WTC11 (cell line): ENCODE measurements at regions not wholly inside any gene's neighbourhood (a gene's known extent, or its start where the extent isn't known, plus 50 kb on each side); places are given as distances from the start of the nearest gene placed in this dataset.

Experiments used
- ATAC-seq: fragments of 200-7000 bp; cut with Tn5 transposase; 2 replicates; pipeline ENCODE4 v1.10.0; 2021; ENCODE audit warnings: mild to moderate bottlenecking, moderate library complexity
- CTCF ChIA-PET: fragments of 300-600 bp; sonication (Branson Sonifier 250); formaldehyde crosslinking; loops from one replicate; lab custom pipeline; 2021; ENCODE audit warnings: antibody characterized with exemption; lab: Charles Lee
- POLR2A ChIA-PET: fragments of 350-600 bp; sonication (Branson Sonifier 250); formaldehyde crosslinking; loops from one replicate; lab custom pipeline; 2021; ENCODE audit warnings: antibody characterized with exemption; lab: Charles Lee
- DNase-seq: peaks from one replicate; pipeline ENCODE4 v3.0.0; 2021; ENCODE audit warnings: low spot score
- H3K27ac Mint-ChIP-seq: 2 replicates; pipeline ENCODE4 v1.8.0; 2021; ENCODE audit warnings: mixed read lengths
- H3K27me3 Mint-ChIP-seq: 2 replicates; pipeline ENCODE4 v1.8.0; 2021; ENCODE audit warnings: low read depth, mild to moderate bottlenecking, moderate library complexity, mixed read lengths
- H3K36me3 Mint-ChIP-seq: 2 replicates; pipeline ENCODE4 v1.8.0; 2021; ENCODE audit warnings: mixed read lengths
- H3K4me1 Mint-ChIP-seq: 2 replicates; pipeline ENCODE4 v1.8.0; 2022; ENCODE audit warnings: mixed read lengths
- H3K4me3 Mint-ChIP-seq: 2 replicates; pipeline ENCODE4 v1.8.0; 2021; ENCODE audit warnings: mild to moderate bottlenecking, moderate library complexity, mixed read lengths
- H3K9me3 Mint-ChIP-seq: 2 replicates; pipeline ENCODE4 v1.8.0; 2021; ENCODE audit warnings: mixed read lengths
- JUN ChIP-seq: sonication (generic); formaldehyde crosslinking; IDR thresholded peaks from 2 replicates; pipeline ENCODE4 v1.8.0; 2023; ENCODE audit warnings: mild to moderate bottlenecking, missing genetic modification reagents
- MLX ChIP-seq: sonication (generic); formaldehyde crosslinking; IDR thresholded peaks from 2 replicates; pipeline ENCODE4 v1.8.1; 2023; ENCODE audit warnings: mild to moderate bottlenecking, missing genetic modification reagents, moderate library complexity
- NFATC4 ChIP-seq: fragments of 250-450 bp; sonication (Bioruptor Pico); IDR thresholded peaks from 2 replicates; pipeline ENCODE4 v1.9.0; 2021; ENCODE audit warnings: mild to moderate bottlenecking
- NR1H2 ChIP-seq: sonication (generic); formaldehyde crosslinking; IDR thresholded peaks from 2 replicates; pipeline ENCODE4 v1.9.0; 2021; ENCODE audit warnings: mild to moderate bottlenecking, moderate library complexity, missing genetic modification reagents
- NR2C2 ChIP-seq: sonication (generic); formaldehyde crosslinking; IDR thresholded peaks from 2 replicates; pipeline ENCODE4 v1.8.0; 2022; ENCODE audit warnings: mild to moderate bottlenecking, missing genetic modification reagents
- NR3C1 ChIP-seq: sonication (generic); formaldehyde crosslinking; conservative IDR thresholded peaks from 2 replicates; pipeline ENCODE4 v1.8.1; 2023; ENCODE audit warnings: low read depth, mild to moderate bottlenecking, missing genetic modification reagents
- OVOL2 ChIP-seq: fragments of 250-450 bp; sonication (Bioruptor Pico); IDR thresholded peaks from 2 replicates; pipeline ENCODE4 v1.9.0; 2021; ENCODE audit warnings: mild to moderate bottlenecking, borderline replicate concordance
- PREB ChIP-seq: sonication (generic); formaldehyde crosslinking; IDR thresholded peaks from 2 replicates; pipeline ENCODE4 v1.8.1; 2022; ENCODE audit warnings: mild to moderate bottlenecking, missing genetic modification reagents, moderate library complexity, borderline replicate concordance
- PRRX2 ChIP-seq: fragments of 250-450 bp; sonication (Bioruptor Pico); IDR thresholded peaks from 2 replicates; pipeline ENCODE4 v1.8.0; 2021; ENCODE audit warnings: mild to moderate bottlenecking
- SOX15 ChIP-seq: fragments of 250-450 bp; sonication (Bioruptor Pico); IDR thresholded peaks from 2 replicates; pipeline ENCODE4 v1.9.0; 2021; ENCODE audit warnings: mild to moderate bottlenecking
- SP1 ChIP-seq: sonication (generic); formaldehyde crosslinking; conservative IDR thresholded peaks from 2 replicates; pipeline ENCODE4 v1.8.1; 2022; ENCODE audit warnings: missing genetic modification reagents
- USF2 ChIP-seq: sonication (generic); formaldehyde crosslinking; IDR thresholded peaks from 2 replicates; pipeline ENCODE4 v1.8.1; 2023; ENCODE audit warnings: mild to moderate bottlenecking, missing genetic modification reagents, moderate library complexity
- ZBTB21 ChIP-seq: sonication (generic); formaldehyde crosslinking; IDR thresholded peaks from 2 replicates; pipeline ENCODE4 v1.8.1; 2023; ENCODE audit warnings: mild to moderate bottlenecking, missing genetic modification reagents, borderline replicate concordance
- ZNF219 ChIP-seq: sonication (generic); formaldehyde crosslinking; IDR thresholded peaks from 2 replicates; pipeline ENCODE4 v1.8.0; 2023; ENCODE audit warnings: missing genetic modification reagents, mild to moderate bottlenecking, borderline replicate concordance
- ZNF425 ChIP-seq: fragments of 250-450 bp; sonication (Bioruptor Pico); conservative IDR thresholded peaks from 2 replicates; pipeline ENCODE4 v1.9.0; 2021; ENCODE audit warnings: mild to moderate bottlenecking
- ZNF512 ChIP-seq: sonication (generic); formaldehyde crosslinking; IDR thresholded peaks from 2 replicates; pipeline ENCODE4 v1.8.1; 2022; ENCODE audit warnings: missing genetic modification reagents, borderline replicate concordance
- ZSCAN18 ChIP-seq: fragments of 250-450 bp; sonication (Bioruptor Pico); IDR thresholded peaks from 2 replicates; pipeline ENCODE4 v2.1.2; 2022; ENCODE audit warnings: mild to moderate bottlenecking, moderate library complexity

- TF ChIP-seq MLX (CRISPR knock-in tag): no peak
- no peak for TF ChIP-seq NFATC4 (CRISPR knock-in tag)
- no peak for TF ChIP-seq PRRX2
- no peak for TF ChIP-seq SOX15 (CRISPR knock-in tag)
- TF ChIP-seq NR1H2: no peak
- TF ChIP-seq PREB: no peak
- TF ChIP-seq ZBTB21 (CRISPR knock-in tag): no peak
- no peak for TF ChIP-seq ZSCAN18
Observed at GRCh38 chr1:228835456-228835855, 100.2 kb downstream of the RHOU start (continued).

- H3K4me3 Mint-ChIP-seq: no peak overlapping the region
- peaks cover 5% of the 10 kb centered on the region; the same call in 1 of the 2 replicates for H3K4me1 Mint-ChIP-seq
- ATAC-seq: no peak
- DNase-seq: no peak
- TF ChIP-seq NR2C2: no peak
- H3K27ac Mint-ChIP-seq: no peak overlapping the region
- POLR2A ChIA-PET: no interaction called here
- CTCF ChIA-PET: no interaction called here
- H3K36me3 Mint-ChIP-seq: no peaks in the 10 kb centered on the region
- H3K27me3 Mint-ChIP-seq: no peaks in the 10 kb centered on the region; the same call in 1 of the 2 replicates
- no peaks in the 10 kb centered on the region for H3K9me3 Mint-ChIP-seq
Observed at GRCh38 chr1:228835911-228836310, 100.6 kb downstream of the RHOU start.

GRCh38 chr1:228836427-228836826 lies 101.1 kb downstream of the RHOU start:
- TF ChIP-seq NR1H2 (no peak), SP1 (CRISPR knock-in tag) (no peak), ZNF425 (CRISPR knock-in tag) (no peak), ZNF219 (CRISPR knock-in tag) (no peak), JUN (no peak), NR3C1 (CRISPR knock-in tag) (no peak), ZNF512 (CRISPR knock-in tag) (no peak), OVOL2 (CRISPR knock-in tag) (no peak), USF2 (CRISPR knock-in tag) (no peak)
- CTCF ChIA-PET: no interaction called here
- no peak overlapping the region for H3K27ac Mint-ChIP-seq
- no peaks in the 10 kb centered on the region for H3K9me3 Mint-ChIP-seq
- no peak for ATAC-seq
- H3K4me3 Mint-ChIP-seq: no peak overlapping the region
- POLR2A ChIA-PET: no interaction called here
- no peaks in the 10 kb centered on the region; the same call in 1 of the 2 replicates for H3K27me3 Mint-ChIP-seq
- peaks cover 5% of the 10 kb centered on the region; the same call in 1 of the 2 replicates for H3K4me1 Mint-ChIP-seq
- H3K36me3 Mint-ChIP-seq: no peaks in the 10 kb centered on the region
- DNase-seq: no peak
